Right hindlimb (tissue), 1 donor: ENCODE measurements at regions not wholly inside any gene's neighbourhood (a gene's known extent, or its start where the extent isn't known, plus 50 kb on each side); places are given as distances from the start of the nearest gene placed in this dataset.

ENCODE experiments used
- DNase-seq: peaks from one replicate; pipeline ENCODE4 v3.0.0-alpha.2; 2018

- no peak for DNase-seq
These were observed 89.9 kb upstream of the MAGI1 start for GRCh38 chr3:66128623-66129022.

GRCh38 chr3:66121318-66121717, 82.6 kb upstream of the MAGI1 start:
- no peak for DNase-seq

- peak; percentile 66 for DNase-seq
These were observed 77.3 kb upstream of the MAGI1 start for GRCh38 chr3:66115858-66116654.

GRCh38 chr3:66113542-66113941, 74.8 kb upstream of the MAGI1 start:
- no peak for DNase-seq

- DNase-seq, result peak; percentile 29
These were observed 72.1 kb upstream of the MAGI1 start for GRCh38 chr3:66110840-66111239.

- peak; percentile 48 for DNase-seq
These were observed 69.1 kb upstream of the MAGI1 start for GRCh38 chr3:66107855-66108254.

- no peak for DNase-seq
These were observed 68.1 kb upstream of the MAGI1 start for GRCh38 chr3:66106788-66107187.

- no peak for DNase-seq
These were observed 65.8 kb upstream of the MAGI1 start for GRCh38 chr3:66104535-66104934.

- DNase-seq, result no peak
These were observed 65.0 kb upstream of the MAGI1 start for GRCh38 chr3:66103729-66104128.

GRCh38 chr3:66101901-66102300, 63.2 kb upstream of the MAGI1 start:
- DNase-seq, result no peak

GRCh38 chr3:66099541-66100065, 60.9 kb upstream of the MAGI1 start:
- DNase-seq, result no peak

- DNase-seq, result no peak
These were observed 59.7 kb upstream of the MAGI1 start for GRCh38 chr3:66098436-66098835.

- DNase-seq, result no peak
These were observed 58.9 kb upstream of the MAGI1 start for GRCh38 chr3:66097647-66098046.

- no peak for DNase-seq
These were observed 56.7 kb upstream of the MAGI1 start for GRCh38 chr3:66095295-66096001.

- DNase-seq, result no peak
These were observed 55.3 kb upstream of the MAGI1 start for GRCh38 chr3:66093981-66094380.

- no peak for DNase-seq
These were observed 53.7 kb upstream of the MAGI1 start for GRCh38 chr3:66092175-66092995.
